Keratinocyte (primary cell): ENCODE measurements at regions not wholly inside any gene's neighbourhood (a gene's known extent, or its start where the extent isn't known, plus 50 kb on each side); places are given as distances from the start of the nearest gene placed in this dataset.

Experiments used
- DNase-seq: peaks from one replicate; pipeline ENCODE4 v3.0.0-alpha.2; 2011; ENCODE audit warnings: low read depth, missing footprints, low spot score
- FAIRE-seq: peaks from 2 replicates; lab custom pipeline; 2011; peaks lifted over from hg19 to GRCh38; lab: Jason Lieb, UNC
- H2AFZ ChIP-seq: 2 replicates; pipeline ENCODE4 v1.6.0; 2012; ENCODE audit warnings: low read length, control low read depth, inconsistent platforms; ENCODE audit not compliant: control insufficient read depth
- H3K27ac ChIP-seq: 2 replicates; pipeline ENCODE4 v1.5.1; 2011; ENCODE audit warnings: low read length; ENCODE audit not compliant: control insufficient read depth, insufficient read depth
- H3K27me3 ChIP-seq: 3 replicates; pipeline ENCODE4 v1.6.0; 2011; ENCODE audit warnings: low read length; ENCODE audit not compliant: control insufficient read depth, insufficient read depth; ENCODE audit errors: extremely low read depth
- H3K36me3 ChIP-seq, 2 experiments: 2 replicates in 1 of 2; 3 replicates in 1 of 2; pipeline ENCODE4 v1.5.1; 2011; ENCODE audit warnings: low read length in 2 of 2, mild to moderate bottlenecking in 1 of 2; ENCODE audit not compliant: control insufficient read depth in 2 of 2, insufficient read depth in 2 of 2; ENCODE audit errors: extremely low read depth in 1 of 2
- H3K4me1 ChIP-seq: 3 replicates; pipeline ENCODE4 v1.5.1; 2011; ENCODE audit warnings: low read length; ENCODE audit not compliant: control insufficient read depth, insufficient read depth; ENCODE audit errors: extremely low read depth
- H3K4me2 ChIP-seq: 3 replicates; pipeline ENCODE4 v1.6.0; 2011; ENCODE audit warnings: low read depth, low read length; ENCODE audit not compliant: control insufficient read depth, insufficient read depth; ENCODE audit errors: extremely low read depth
- H3K4me3 ChIP-seq, 3 experiments: fragments of 200-600 bp in 1 of 3; sonication (generic) in 1 of 3; 2 replicates in 2 of 3; 3 replicates in 1 of 3; pipeline ENCODE4 v1.5.1; 2011 to 2016; ENCODE audit warnings: low read length in 3 of 3, mild to moderate bottlenecking in 3 of 3, control low read depth in 2 of 3, inconsistent platforms in 1 of 3, low read depth in 1 of 3, mixed read lengths in 1 of 3, mixed run types in 1 of 3, moderate library complexity in 1 of 3; ENCODE audit not compliant: control insufficient read depth in 2 of 3, insufficient read depth in 2 of 3; ENCODE audit errors: extremely low read depth in 1 of 3
- H3K79me2 ChIP-seq: 2 replicates; pipeline ENCODE4 v1.6.0; 2012; ENCODE audit warnings: low read length; ENCODE audit not compliant: control insufficient read depth, insufficient read depth
- H3K9ac ChIP-seq: 3 replicates; pipeline ENCODE4 v1.6.0; 2011; ENCODE audit warnings: low read length; ENCODE audit not compliant: control insufficient read depth, insufficient read depth; ENCODE audit errors: extremely low read depth
- H3K9me1 ChIP-seq: 3 replicates; pipeline ENCODE4 v1.6.0; 2011; ENCODE audit warnings: low read length; ENCODE audit not compliant: control insufficient read depth, insufficient read depth; ENCODE audit errors: extremely low read depth
- H3K9me3 ChIP-seq: 2 replicates; pipeline ENCODE4 v1.5.1; 2012; ENCODE audit warnings: low read depth, low read length; ENCODE audit not compliant: control insufficient read depth
- H4K20me1 ChIP-seq: 3 replicates; pipeline ENCODE4 v1.6.0; 2011; ENCODE audit warnings: low read length; ENCODE audit not compliant: control insufficient read depth, insufficient read depth; ENCODE audit errors: extremely low read depth
- CTCF ChIP-seq, 3 experiments: IDR thresholded peaks in 1 of 3; conservative IDR thresholded peaks in 1 of 3; optimal IDR thresholded peaks in 1 of 3; 2 replicates in 2 of 3; 3 replicates in 1 of 3; pipeline versions ENCODE3 to v1.5.1; 2011; ENCODE audit warnings: low read length in 3 of 3, mild to moderate bottlenecking in 3 of 3, moderate library complexity in 2 of 3, control low read depth in 1 of 3, inconsistent platforms in 1 of 3; ENCODE audit not compliant: insufficient read depth in 2 of 3; ENCODE audit errors: extremely low read depth in 1 of 3
- EZH2 ChIP-seq: IDR thresholded peaks from one replicate; pipeline ENCODE4 v1.6.1; 2012; ENCODE audit warnings: inconsistent platforms, mild to moderate bottlenecking, low read length, moderate library complexity
- dilution Hi-C: fragments of 300-500 bp; cut with MboI; formaldehyde crosslinking; loops from one replicate; pipeline ENCODE4 v1.7.0; 2020; ENCODE audit warnings: low sequenced_read_pairs; ENCODE audit not compliant: extremely low pct_ligation_motif_present

GRCh38 chr18:34509163-34509562 lies 200.9 kb upstream of the DTNA start:
- Histone ChIP-seq H3K9me3 (no peaks in the 10 kb centered on the region), H3K79me2 (no peaks in the 10 kb centered on the region), H2AFZ (no peak overlapping the region), H3K9me1 (no peaks in the 10 kb centered on the region), H3K36me3 (no peaks in the 10 kb centered on the region), H3K4me1 (no peaks in the 10 kb centered on the region), H3K27ac (no peak overlapping the region), H4K20me1 (no peaks in the 10 kb centered on the region), H3K27me3 (no peaks in the 10 kb centered on the region), H3K4me3 (no peak overlapping the region), H3K4me2 (no peak overlapping the region), H3K9ac (no peak overlapping the region)
- dilution Hi-C loops = no loop called here
- TF ChIP-seq CTCF (optimal IDR thresholded peaks at IDR 0.05 in 1 of 3, IDR thresholded peaks at IDR 0.05 in 1 of 3, conservative IDR thresholded peaks at IDR 0.05 in 1 of 3; ENCODE audit: extremely low read depth in 1 of 3, insufficient read depth in 2 of 3, low read length in 3 of 3) (no peak), EZH2 (no peak)
- DNase-seq (no peak), FAIRE-seq (no peak)

DNA sequence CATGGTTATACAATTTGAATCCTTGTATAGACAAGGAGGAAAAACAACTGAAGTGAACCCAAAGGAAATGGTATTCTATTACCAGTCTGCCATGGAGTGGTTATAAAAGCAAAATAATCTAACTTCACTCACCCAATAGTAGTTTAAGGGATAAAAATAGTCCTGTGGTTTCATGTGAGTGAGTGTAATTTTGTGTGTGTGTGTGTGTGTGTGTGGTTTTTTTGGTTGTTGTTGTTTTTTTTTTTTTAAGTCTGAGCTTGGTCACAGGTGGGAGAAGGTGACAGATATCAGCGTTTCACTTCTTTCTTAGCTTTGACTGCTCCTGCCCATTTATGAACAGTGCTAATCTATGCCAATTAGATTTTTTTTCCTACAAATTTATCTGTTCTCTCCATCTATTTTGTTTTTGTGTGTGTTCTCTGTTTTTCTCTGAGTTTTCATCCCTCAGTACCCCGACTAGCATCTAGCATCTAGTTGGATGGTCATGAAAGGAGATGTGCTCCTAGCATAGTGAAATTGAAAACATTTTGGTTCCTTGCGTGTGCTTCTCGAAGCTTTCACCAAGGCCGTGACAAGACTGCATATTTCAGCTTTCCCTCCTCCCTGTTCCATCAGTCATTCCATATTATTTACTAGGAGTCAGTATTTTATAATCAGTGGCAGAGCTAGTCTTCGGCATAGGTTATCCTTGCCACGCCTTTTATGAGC lies 200.1 kb upstream of the DTNA start:
- TF ChIP-seq EZH2 (no peak), CTCF (optimal IDR thresholded peaks at IDR 0.05 in 1 of 3, IDR thresholded peaks at IDR 0.05 in 1 of 3, conservative IDR thresholded peaks at IDR 0.05 in 1 of 3; ENCODE audit: extremely low read depth in 1 of 3, insufficient read depth in 2 of 3, low read length in 3 of 3) (no peak)
- dilution Hi-C loops = no loop called here
- H3K36me3 ChIP-seq = no peaks in the 10 kb centered on the region
- H3K4me3 ChIP-seq = no peak overlapping the region
- DNase-seq (no peak), FAIRE-seq (no peak)
- H3K4me2 ChIP-seq = no peak overlapping the region
- no peaks in the 10 kb centered on the region for H3K9me1 ChIP-seq
- no peak overlapping the region for H2AFZ ChIP-seq
- no peak overlapping the region for H3K27ac ChIP-seq
- H3K27me3 ChIP-seq = no peaks in the 10 kb centered on the region
- H3K4me1 ChIP-seq = no peaks in the 10 kb centered on the region
- no peak overlapping the region for H3K9ac ChIP-seq
- no peaks in the 10 kb centered on the region for H3K9me3 ChIP-seq
- H3K79me2 ChIP-seq = no peaks in the 10 kb centered on the region
- no peaks in the 10 kb centered on the region for H4K20me1 ChIP-seq
